HG03342 (cell line): ENCODE measurements at regions not wholly inside any gene's neighbourhood (a gene's known extent, or its start where the extent isn't known, plus 50 kb on each side); places are given as distances from the start of the nearest gene placed in this dataset.

Experiments used
- ATAC-seq: cut with Tn5 transposase; IDR thresholded peaks from one replicate; pipeline ENCODE4 v1.9.1; 2021; ENCODE audit warnings: mild to moderate bottlenecking, moderate library complexity; ENCODE audit not compliant: unreplicated experiment

- ATAC-seq, result no peak
Measured at GRCh38 chr5:82413302-82414040, 135.3 kb upstream of the RPS23 start.

GRCh38 chr5:82408033-82408432 is 129.9 kb upstream of the RPS23 start:
- ATAC-seq, result no peak

GRCh38 chr5:82406205-82406773 is 128.1 kb upstream of the RPS23 start:
- no peak for ATAC-seq

GRCh38 chr5:82405618-82406204 is 127.6 kb upstream of the RPS23 start:
- no peak for ATAC-seq

GRCh38 chr5:82405161-82405560 is 127.0 kb upstream of the RPS23 start:
- no peak for ATAC-seq

GRCh38 chr5:82404382-82404945 is 126.3 kb upstream of the RPS23 start:
- ATAC-seq, result no peak

- no peak for ATAC-seq
Measured at GRCh38 chr5:82403724-82404123, 125.6 kb upstream of the RPS23 start.

GRCh38 chr5:82403026-82403425 is 124.9 kb upstream of the RPS23 start:
- no peak for ATAC-seq

- ATAC-seq, result no peak
Measured at GRCh38 chr5:82399111-82399510, 121.0 kb upstream of the RPS23 start.

GRCh38 chr5:82397741-82398320 is 119.7 kb upstream of the RPS23 start:
- no peak for ATAC-seq

- no peak for ATAC-seq
Measured at GRCh38 chr5:82396871-82397514, 118.8 kb upstream of the RPS23 start.

- ATAC-seq, result no peak
Measured at GRCh38 chr5:82396396-82396795, 118.2 kb upstream of the RPS23 start.

- ATAC-seq, result no peak
Measured at GRCh38 chr5:82393951-82394350, 115.8 kb upstream of the RPS23 start.

- ATAC-seq, result no peak
Measured at GRCh38 chr5:82390088-82390487, 111.9 kb upstream of the RPS23 start.

- no peak for ATAC-seq
Measured at GRCh38 chr5:82389347-82389746, 111.2 kb upstream of the RPS23 start.

GRCh38 chr5:82388181-82388580 is 110.0 kb upstream of the RPS23 start:
- no peak for ATAC-seq

GRCh38 chr5:82387819-82388166 is 109.6 kb upstream of the RPS23 start:
- no peak for ATAC-seq

GRCh38 chr5:82387001-82387818 is 109.1 kb upstream of the RPS23 start:
- no peak for ATAC-seq

GRCh38 chr5:82386576-82386975 is 108.4 kb upstream of the RPS23 start:
- no peak for ATAC-seq

GRCh38 chr5:82384034-82384750 is 106.0 kb upstream of the RPS23 start:
- no peak for ATAC-seq
